GM23338 (cell line): ENCODE measurements at regions not wholly inside any gene's neighbourhood (a gene's known extent, or its start where the extent isn't known, plus 50 kb on each side); places are given as distances from the start of the nearest gene placed in this dataset.

Source experiments
- ATAC-seq: fragments of 200-7000 bp; cut with Tn5 transposase; 3 replicates; pipeline ENCODE4 v1.9.1; 2020
- DNase-seq: peaks from one replicate; pipeline ENCODE4 v3.0.0-alpha.2; 2015; ENCODE audit warnings: low spot score
- H2AFZ ChIP-seq: fragments of 200-600 bp; sonication (generic); 2 replicates; pipeline ENCODE4 v1.8.0; 2016; ENCODE audit warnings: antibody characterized with exemption, mild to moderate bottlenecking, moderate library complexity
- H3F3A ChIP-seq: fragments of 200-600 bp; sonication (generic); replicated peaks from 2 replicates; pipeline ENCODE4 v1.8.0; 2017; ENCODE audit warnings: antibody characterized with exemption, mixed run types, low read depth
- H3K27ac ChIP-seq: fragments of 200-600 bp; sonication (generic); 2 replicates; pipeline ENCODE4 v1.6.1; 2016; ENCODE audit warnings: low read depth
- H3K27me3 ChIP-seq: fragments of 200-600 bp; sonication (generic); 2 replicates; pipeline ENCODE4 v1.8.0; 2016; ENCODE audit warnings: mild to moderate bottlenecking, mixed run types, moderate library complexity; ENCODE audit not compliant: insufficient read depth
- H3K36me3 ChIP-seq: fragments of 200-600 bp; sonication (generic); 2 replicates; pipeline ENCODE4 v1.8.0; 2016; ENCODE audit warnings: mild to moderate bottlenecking; ENCODE audit not compliant: insufficient read depth
- H3K4me1 ChIP-seq: fragments of 200-600 bp; sonication (generic); 2 replicates; pipeline ENCODE4 v1.8.0; 2016; ENCODE audit warnings: mild to moderate bottlenecking, moderate library complexity; ENCODE audit not compliant: insufficient read depth
- H3K4me2 ChIP-seq: fragments of 200-600 bp; sonication (generic); 2 replicates; pipeline ENCODE4 v1.7.1; 2017; ENCODE audit warnings: mixed run types
- H3K4me3 ChIP-seq: fragments of 200-600 bp; sonication (generic); 2 replicates; pipeline ENCODE4 v1.6.1; 2016; ENCODE audit warnings: mixed run types
- H3K79me2 ChIP-seq: fragments of 200-600 bp; sonication (generic); replicated peaks from 2 replicates; pipeline ENCODE4 v1.8.0; 2017; ENCODE audit warnings: mild to moderate bottlenecking; ENCODE audit not compliant: insufficient read depth
- H3K9me2 ChIP-seq: fragments of 200-600 bp; sonication (generic); 2 replicates; pipeline ENCODE4 v1.8.0; 2017; ENCODE audit not compliant: insufficient read depth
- H4K20me1 ChIP-seq: fragments of 200-600 bp; sonication (generic); replicated peaks from 2 replicates; pipeline ENCODE4 v1.8.0; 2017; ENCODE audit warnings: mild to moderate bottlenecking; ENCODE audit not compliant: insufficient read depth
- H3K27ac Mint-ChIP-seq: 2 replicates; pipeline ENCODE4 v1.8.0; 2020; ENCODE audit warnings: inconsistent platforms, mild to moderate bottlenecking, moderate library complexity, mixed read lengths
- H3K27me3 Mint-ChIP-seq: 3 replicates; pipeline ENCODE4 v1.8.0; 2022; ENCODE audit warnings: low read depth, mild to moderate bottlenecking, moderate library complexity, mixed read lengths, inconsistent platforms; ENCODE audit not compliant: insufficient read depth, poor library complexity
- H3K36me3 Mint-ChIP-seq: 3 replicates; pipeline ENCODE4 v1.8.0; 2021; ENCODE audit warnings: low read depth, mild to moderate bottlenecking, inconsistent platforms, moderate library complexity, mixed read lengths
- H3K4me1 Mint-ChIP-seq: 3 replicates; pipeline ENCODE4 v1.8.0; 2020; ENCODE audit warnings: mild to moderate bottlenecking, inconsistent platforms, mixed read lengths
- H3K4me3 Mint-ChIP-seq: 3 replicates; pipeline ENCODE4 v1.8.0; 2021; ENCODE audit warnings: moderate library complexity, mild to moderate bottlenecking, inconsistent platforms, mixed read lengths
- H3K9me3 Mint-ChIP-seq: 3 replicates; pipeline ENCODE4 v1.8.0; 2020; ENCODE audit warnings: moderate library complexity, mild to moderate bottlenecking, inconsistent platforms, mixed read lengths
- CREB1 ChIP-seq: fragments of 250-450 bp; sonication (Bioruptor Pico); IDR thresholded peaks from 2 replicates; pipeline ENCODE4 v1.5.0; 2020; ENCODE audit warnings: low read depth, mild to moderate bottlenecking, moderate library complexity
- CTCF ChIP-seq, 2 experiments: fragments of 200-600 bp in 1 of 2; sonication (generic) in 1 of 2; conservative IDR thresholded peaks; 2 replicates each; pipeline versions ENCODE4 v1.5.1 to v1.6.1; 2016 to 2017; ENCODE audit warnings: antibody characterized with exemption in 2 of 2, low read depth in 2 of 2, mild to moderate bottlenecking in 2 of 2, moderate library complexity in 1 of 2
- ETS1 ChIP-seq: IDR thresholded peaks from 2 replicates; pipeline ENCODE4 v1.6.1; 2016; ENCODE audit warnings: antibody characterized with exemption
- EZH2 ChIP-seq: fragments of 200-600 bp; sonication (generic); IDR thresholded peaks from one replicate; pipeline ENCODE4 v1.8.0; 2017; ENCODE audit warnings: antibody characterized with exemption, mild to moderate bottlenecking, low read depth; ENCODE audit not compliant: unreplicated experiment
- EZH2phosphoT487 ChIP-seq: fragments of 200-600 bp; sonication (generic); IDR thresholded peaks from one replicate; pipeline ENCODE4 v1.8.1; 2018; ENCODE audit warnings: antibody characterized with exemption; ENCODE audit not compliant: unreplicated experiment
- JUNB ChIP-seq: IDR thresholded peaks from one replicate; pipeline ENCODE4 v1.6.1; 2016; ENCODE audit warnings: antibody characterized with exemption; ENCODE audit not compliant: unreplicated experiment
- NANOG ChIP-seq: IDR thresholded peaks from 2 replicates; pipeline ENCODE4 v1.6.1; 2016; ENCODE audit warnings: antibody characterized with exemption, borderline replicate concordance
- POLR2AphosphoS5 ChIP-seq: IDR thresholded peaks from 2 replicates; pipeline ENCODE4 v1.6.1; 2016; ENCODE audit warnings: antibody characterized with exemption, low read depth
- STAT1 ChIP-seq: IDR thresholded peaks from one replicate; pipeline ENCODE4 v1.6.1; 2016; ENCODE audit warnings: antibody characterized with exemption; ENCODE audit not compliant: unreplicated experiment
- ZNF114 ChIP-seq: fragments of 250-450 bp; sonication (Bioruptor Pico); IDR thresholded peaks from 2 replicates; pipeline ENCODE4 v1.5.0; 2020; ENCODE audit warnings: mild to moderate bottlenecking, moderate library complexity
- ZNF462 ChIP-seq: fragments of 250-450 bp; sonication (Bioruptor Pico); IDR thresholded peaks from 2 replicates; pipeline ENCODE4 v1.5.0; 2020; ENCODE audit warnings: mild to moderate bottlenecking, moderate library complexity
- TF ChIP-seq, protein P1 (sequence below): IDR thresholded peaks from one replicate; pipeline ENCODE4 v1.6.1; 2018; ENCODE audit warnings: antibody characterized with exemption; ENCODE audit not compliant: unreplicated experiment

DNA sequence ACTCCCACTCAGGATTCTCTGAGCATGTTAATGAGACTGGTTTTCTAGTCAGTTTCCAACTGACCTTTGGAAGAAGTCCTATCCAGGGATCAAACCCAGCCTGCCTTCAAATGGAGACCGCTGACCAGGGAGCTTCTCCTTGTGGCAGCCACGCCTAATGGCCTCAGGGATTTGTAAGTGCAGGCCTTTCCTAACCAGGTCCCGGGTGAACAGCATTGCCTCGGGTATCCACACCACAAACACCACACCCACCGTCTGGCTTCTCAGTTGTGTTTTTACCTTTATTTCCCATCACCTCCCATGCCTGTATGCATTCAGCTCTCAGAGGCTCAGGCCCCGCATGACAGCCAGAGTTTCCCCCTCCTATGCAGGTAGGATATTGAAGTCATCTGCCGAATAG is 406.3 kb upstream of the HS6ST1 start (continued):
- TF ChIP-seq CREB1 (CRISPR knock-in tag) (no peak), CTCF (conservative IDR thresholded peaks at IDR 0.05; ENCODE audit: low read depth in 2 of 2) (no peak), NANOG (no peak), JUNB (no peak), EZH2 (no peak), STAT1 (no peak), EZH2phosphoT487 (no peak)

GRCh38 chr2:128726236-128726635 is 407.6 kb upstream of the HS6ST1 start:
- Histone ChIP-seq H3F3A (no peaks in the 10 kb centered on the region), H3K27me3 (no peaks in the 10 kb centered on the region), H3K4me2 (no peak overlapping the region), H3K4me3 (no peak overlapping the region), H3K27ac (no peak overlapping the region), H3K36me3 (no peaks in the 10 kb centered on the region), H3K79me2 (no peaks in the 10 kb centered on the region), H4K20me1 (no peaks in the 10 kb centered on the region), H3K9me2 (no peaks in the 10 kb centered on the region), H3K4me1 (no peaks in the 10 kb centered on the region), H2AFZ (no peak overlapping the region)
- no peak for DNase-seq
- peaks cover 3% of the 10 kb centered on the region; the same call in 2 of the 3 replicates for H3K4me1 Mint-ChIP-seq
- H3K9me3 Mint-ChIP-seq = peaks cover 3% of the 10 kb centered on the region
- no peak overlapping the region for H3K4me3 Mint-ChIP-seq
- no peak overlapping the region for H3K27ac Mint-ChIP-seq
- no peak for ATAC-seq
- H3K27me3 Mint-ChIP-seq = no peaks in the 10 kb centered on the region
- H3K36me3 Mint-ChIP-seq = no peaks in the 10 kb centered on the region; the same call in 1 of the 3 replicates
- TF ChIP-seq ZNF114 (CRISPR knock-in tag) (no peak), EZH2 (no peak), ETS1 (no peak), CREB1 (CRISPR knock-in tag) (no peak), STAT1 (no peak), POLR2AphosphoS5 (no peak), JUNB (no peak), ZNF462 (CRISPR knock-in tag) (no peak), NANOG (no peak)
- TF ChIP-seq, protein P1, sequence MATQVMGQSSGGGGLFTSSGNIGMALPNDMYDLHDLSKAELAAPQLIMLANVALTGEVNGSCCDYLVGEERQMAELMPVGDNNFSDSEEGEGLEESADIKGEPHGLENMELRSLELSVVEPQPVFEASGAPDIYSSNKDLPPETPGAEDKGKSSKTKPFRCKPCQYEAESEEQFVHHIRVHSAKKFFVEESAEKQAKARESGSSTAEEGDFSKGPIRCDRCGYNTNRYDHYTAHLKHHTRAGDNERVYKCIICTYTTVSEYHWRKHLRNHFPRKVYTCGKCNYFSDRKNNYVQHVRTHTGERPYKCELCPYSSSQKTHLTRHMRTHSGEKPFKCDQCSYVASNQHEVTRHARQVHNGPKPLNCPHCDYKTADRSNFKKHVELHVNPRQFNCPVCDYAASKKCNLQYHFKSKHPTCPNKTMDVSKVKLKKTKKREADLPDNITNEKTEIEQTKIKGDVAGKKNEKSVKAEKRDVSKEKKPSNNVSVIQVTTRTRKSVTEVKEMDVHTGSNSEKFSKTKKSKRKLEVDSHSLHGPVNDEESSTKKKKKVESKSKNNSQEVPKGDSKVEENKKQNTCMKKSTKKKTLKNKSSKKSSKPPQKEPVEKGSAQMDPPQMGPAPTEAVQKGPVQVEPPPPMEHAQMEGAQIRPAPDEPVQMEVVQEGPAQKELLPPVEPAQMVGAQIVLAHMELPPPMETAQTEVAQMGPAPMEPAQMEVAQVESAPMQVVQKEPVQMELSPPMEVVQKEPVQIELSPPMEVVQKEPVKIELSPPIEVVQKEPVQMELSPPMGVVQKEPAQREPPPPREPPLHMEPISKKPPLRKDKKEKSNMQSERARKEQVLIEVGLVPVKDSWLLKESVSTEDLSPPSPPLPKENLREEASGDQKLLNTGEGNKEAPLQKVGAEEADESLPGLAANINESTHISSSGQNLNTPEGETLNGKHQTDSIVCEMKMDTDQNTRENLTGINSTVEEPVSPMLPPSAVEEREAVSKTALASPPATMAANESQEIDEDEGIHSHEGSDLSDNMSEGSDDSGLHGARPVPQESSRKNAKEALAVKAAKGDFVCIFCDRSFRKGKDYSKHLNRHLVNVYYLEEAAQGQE = no peak
